Pancreas (tissue), 10 donors: ENCODE measurements at regions not wholly inside any gene's neighbourhood (a gene's known extent, or its start where the extent isn't known, plus 50 kb on each side); places are given as distances from the start of the nearest gene placed in this dataset.

Experiments
- ATAC-seq, 4 donors: fragments of 200-7000 bp; cut with Tn5 transposase; one replicate each; pipeline versions ENCODE4 v1.8.0 to v1.9.1; 2020; ENCODE audit warnings: mild to moderate bottlenecking in 4 of 4, moderate library complexity in 4 of 4
- DNase-seq, 6 donors: peaks; one replicate each; pipeline ENCODE4 v3.0.0-alpha.2; 2020
- FAIRE-seq: peaks from 2 replicates; lab custom pipeline; 2012; peaks lifted over from hg19 to GRCh38; lab: Jason Lieb, UNC
- H3K27ac ChIP-seq, 4 donors: fragments of 200-600 bp; sonication (generic); 1 replicate in 3 of 4; 2 replicates in 1 of 4; pipeline versions ENCODE4 v1.5.0 to v1.8.0; 2020
- H3K27me3 ChIP-seq, 4 donors: fragments of 200-600 bp; one replicate each; pipeline ENCODE4 v1.8.0; 2021
- H3K36me3 ChIP-seq, 3 donors: fragments of 200-600 bp; sonication (generic) in 1 of 3; one replicate each; pipeline versions ENCODE4 v1.5.0 to v1.8.0; 2020 to 2021
- H3K4me1 ChIP-seq, 3 donors: fragments of 200-600 bp; one replicate each; pipeline ENCODE4 v1.8.0; 2021
- H3K4me3 ChIP-seq, 4 donors: fragments of 200-600 bp; sonication (generic) in 2 of 4; one replicate each; pipeline versions ENCODE4 v1.5.0 to v1.8.0; 2020 to 2021
- H3K9me3 ChIP-seq, 4 donors: fragments of 200-600 bp; one replicate each; pipeline ENCODE4 v1.8.0; 2021
- CTCF ChIP-seq, 4 donors: fragments of 200-600 bp; sonication (generic) in 3 of 4; IDR thresholded peaks; one replicate each; pipeline versions ENCODE4 v1.5.0 to v1.8.0; 2021; ENCODE audit warnings: antibody characterized with exemption in 4 of 4
- WGBS, 2 donors: extraction: QIAGEN DNeasy Blood & Tissue Kit; methylation state at CpG; one replicate each; pipeline ENCODE4 v1.1.7; 2013; 5-methylcytosine and 5-hydroxymethylcytosine counted together
- intact Hi-C, 3 donors: fragments of 100-400 bp; cut with DNase I; formaldehyde crosslinking; loops; one replicate each; pipeline versions ENCODE4 v1.11.1 to v1.14.2; 2022
- donor health status: healthy with polysubstance abuse.
- donor health status: DM: no; HTN: no; CAD: no; lungs with moderate emphysema.
- donor health status: DM: no; HTN: no; CAD: no.
- donor health status: control.
- donor health status: control.
- donor health status: Bipolar disorder and iron deficiency.
- donor health status: DM: yes; HTN: yes; CAD: no.
- donor health status: DM: no; HTN: no; CAD: no.
- donor health status: DM: no; HTN: no; CAD: no.
- donor health status: DM: yes; HTN: yes; CAD: no.

GRCh38 chr1:217982331-217983050, 302.6 kb upstream of the RRP15 start:
- ATAC-seq: no peak
- no peak for TF ChIP-seq CTCF (IDR thresholded peaks at IDR 0.05)
- Histone ChIP-seq H3K36me3 (no peaks in the 10 kb centered on the region), H3K27ac (no peak overlapping the region), H3K9me3 (no peaks in the 10 kb centered on the region), H3K27me3 (no peaks in the 10 kb centered on the region), H3K4me1 (no peaks in the 10 kb centered on the region), H3K4me3 (no peak overlapping the region)
- no peak for DNase-seq
- FAIRE-seq: no peak
- WGBS, 2 donors: 40 to 43% methylated on average over 19 of the region's 19 CpGs
- intact Hi-C loops: no loop called here

GRCh38 chr1:217983051-217983375, 302.1 kb upstream of the RRP15 start:
- WGBS, 2 donors: 35 to 40% methylated on average over 4 of the region's 4 CpGs
- ATAC-seq: no peak
- intact Hi-C loops: no loop called here

GRCh38 chr1:217985641-217986040, 299.5 kb upstream of the RRP15 start:
- Histone ChIP-seq H3K9me3 (no peaks in the 10 kb centered on the region), H3K27ac (no peak overlapping the region), H3K4me1 (no peaks in the 10 kb centered on the region), H3K36me3 (no peaks in the 10 kb centered on the region), H3K27me3 (no peaks in the 10 kb centered on the region), H3K4me3 (no peak overlapping the region)
- no peak for DNase-seq
- WGBS, 2 donors: 50 to 53% methylated on average over 1 of the region's 1 CpG
- intact Hi-C loops: no loop called here
- TF ChIP-seq CTCF (IDR thresholded peaks at IDR 0.05): no peak
- FAIRE-seq: no peak
- no peak for ATAC-seq

More at GRCh38 chr1:217983051-217983375, 302.1 kb upstream of the RRP15 start:
- Histone ChIP-seq H3K27ac (no peak overlapping the region), H3K36me3 (no peaks in the 10 kb centered on the region), H3K27me3 (no peaks in the 10 kb centered on the region), H3K9me3 (no peaks in the 10 kb centered on the region), H3K4me3 (no peak overlapping the region), H3K4me1 (no peaks in the 10 kb centered on the region)
- no peak for TF ChIP-seq CTCF (IDR thresholded peaks at IDR 0.05)
- FAIRE-seq (no peak), DNase-seq (no peak)

- intact Hi-C loops: no loop called here
- no peak for DNase-seq
- FAIRE-seq: no peak
Measured at GRCh38 chr1:217989510-217989909, 295.6 kb upstream of the RRP15 start.

More at GRCh38 chr1:217989510-217989909, 295.6 kb upstream of the RRP15 start:
- Histone ChIP-seq H3K27me3 (no peaks in the 10 kb centered on the region), H3K4me3 (no peak overlapping the region), H3K4me1 (no peaks in the 10 kb centered on the region), H3K9me3 (no peaks in the 10 kb centered on the region), H3K27ac (no peak overlapping the region), H3K36me3 (no peaks in the 10 kb centered on the region)
- no peak for ATAC-seq
- no peak for TF ChIP-seq CTCF (IDR thresholded peaks at IDR 0.05)
- 62 to 68% methylated on average over 2 of the region's 2 CpGs for WGBS, 2 donors
